ENCODE measurements at regions not wholly inside any gene's neighbourhood (a gene's known extent, or its start where the extent isn't known, plus 50 kb on each side); places are given as distances from the start of the nearest gene placed in this dataset.

DNA sequence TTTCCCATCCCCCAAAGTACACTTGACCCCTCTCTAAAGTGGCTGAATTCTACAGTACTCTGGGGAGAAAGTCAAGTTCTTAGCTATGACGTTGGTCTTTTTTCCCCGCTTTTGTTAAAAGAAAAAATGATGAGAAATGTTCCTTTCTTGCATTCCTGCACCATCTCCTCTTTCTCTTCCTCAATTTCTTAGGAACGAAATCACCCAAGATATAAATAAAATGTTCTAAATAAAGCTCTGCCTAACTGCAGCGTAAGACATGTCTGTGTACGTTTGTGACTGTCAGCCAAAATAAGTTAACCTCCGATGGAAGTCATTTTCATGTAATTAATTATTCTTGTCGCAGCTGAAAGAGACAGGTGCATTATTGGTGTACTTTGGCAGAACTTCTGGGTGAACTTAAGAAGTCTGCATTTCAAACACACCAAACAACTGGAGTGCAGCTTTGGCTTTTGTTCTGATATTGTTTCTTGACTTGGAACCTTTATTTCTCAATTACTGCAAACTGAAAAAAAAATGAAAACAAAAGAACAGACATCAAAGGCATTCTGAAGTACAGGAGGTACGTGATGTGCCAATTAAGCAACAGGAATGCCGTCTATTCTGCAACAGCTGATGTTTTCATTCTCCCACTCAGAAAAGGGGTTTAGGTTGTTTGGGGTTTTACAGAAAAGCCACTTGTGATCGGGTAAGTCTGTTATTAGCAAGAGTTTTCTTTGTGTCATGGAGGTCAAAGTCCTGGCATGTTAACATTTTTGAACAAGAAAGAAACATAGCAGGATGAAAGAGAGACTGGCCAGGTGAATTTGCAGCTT lies 82.4 kb upstream of the SDK1 start:
- FAIRE-seq (no peak), DNase-seq (ENCODE audit: insufficient read length, low spot score) (no peak)

DNA sequence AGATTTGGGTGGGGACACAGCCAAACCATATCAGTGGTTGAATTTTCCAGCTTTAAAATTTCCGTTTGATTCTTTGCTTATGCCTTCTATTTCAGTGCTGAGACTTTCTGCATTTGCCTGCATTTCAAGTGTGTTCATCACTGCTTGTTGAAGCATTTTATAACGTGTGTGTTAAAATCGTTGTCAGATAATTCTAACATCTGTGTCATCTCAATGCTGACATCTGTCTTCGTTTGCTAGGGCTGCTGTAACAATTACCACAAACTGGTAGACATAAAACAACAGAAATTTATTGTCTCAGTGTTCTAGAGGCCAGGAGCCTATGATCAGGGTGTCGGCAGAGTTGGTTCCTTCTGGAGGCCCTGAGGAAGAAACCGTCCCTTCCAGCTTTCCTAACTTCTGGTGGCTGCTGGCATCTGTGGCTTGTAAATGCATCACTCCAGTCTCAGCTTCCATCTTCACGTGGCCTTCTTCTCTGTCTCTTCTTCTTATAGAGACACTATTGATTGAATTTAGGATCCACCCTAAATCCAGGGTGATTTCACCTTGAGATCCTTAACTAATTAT lies 71.1 kb upstream of the SDK1 start:
- no peak for FAIRE-seq

DNA sequence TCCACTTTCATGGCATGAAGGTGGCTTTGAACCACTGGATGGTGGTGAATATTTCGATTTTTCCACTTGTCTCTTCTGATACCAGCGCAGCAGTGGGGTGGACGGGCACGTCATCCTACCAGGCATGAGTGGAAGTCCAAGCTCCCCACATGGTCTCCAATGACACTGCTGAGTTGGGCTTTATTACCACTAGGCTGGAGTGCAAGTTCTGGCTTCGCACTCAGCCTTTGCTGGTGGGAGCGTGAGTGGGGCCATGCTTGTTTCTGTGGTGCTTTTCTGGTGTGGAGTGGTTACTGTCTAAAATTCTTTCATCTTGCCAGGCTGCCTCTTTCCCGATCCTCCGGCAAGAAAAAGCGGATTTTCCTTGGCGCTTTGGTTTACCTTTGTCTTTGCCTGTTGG lies 70.1 kb upstream of the SDK1 start:
- DNase-seq (ENCODE audit: insufficient read length, low spot score): no peak
- no peak for FAIRE-seq

More for the DNA sequence above, 71.1 kb upstream of the SDK1 start:
- DNase-seq (ENCODE audit: insufficient read length, low spot score): no peak

DNA sequence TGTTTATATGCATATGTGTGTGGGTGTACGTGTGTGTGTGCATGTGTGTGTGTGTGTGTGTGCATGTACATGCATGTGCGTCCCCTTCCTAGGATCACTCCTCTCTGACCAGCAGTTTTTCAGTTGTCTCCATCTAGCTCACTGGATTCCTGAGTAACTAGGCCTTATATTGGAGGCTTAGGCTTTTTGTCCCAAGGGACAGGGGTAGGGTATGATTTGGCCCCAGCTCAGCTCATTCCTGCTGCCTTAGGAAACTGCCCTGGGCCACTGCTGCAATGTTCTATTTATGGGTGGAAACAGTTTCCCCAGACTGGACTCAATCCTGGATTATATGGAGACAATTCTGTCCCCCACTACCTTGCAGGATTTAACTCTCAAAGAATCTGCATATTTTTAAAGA lies 68.8 kb upstream of the SDK1 start:
- FAIRE-seq: no peak
- DNase-seq (ENCODE audit: insufficient read length, low spot score): no peak

DNA sequence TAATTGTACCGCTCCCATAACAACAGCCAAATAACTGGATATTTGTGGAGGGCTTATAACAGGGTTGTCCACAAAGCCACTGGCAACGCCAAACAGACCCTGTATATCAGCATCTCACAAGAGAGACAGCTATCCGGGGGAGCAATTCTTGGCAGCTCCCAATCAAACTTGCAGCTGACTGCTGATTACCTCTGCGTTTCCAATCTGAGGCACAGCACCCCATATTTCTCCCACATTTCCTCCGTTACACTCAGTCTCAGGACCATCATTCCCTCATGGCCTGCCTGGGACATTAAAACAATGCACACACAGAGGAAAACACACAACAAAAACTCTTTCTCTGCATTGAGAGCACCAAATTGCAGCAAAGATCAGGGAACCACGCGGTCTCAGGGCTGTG lies 67.8 kb upstream of the SDK1 start:
- DNase-seq (ENCODE audit: insufficient read length, low spot score): no peak
- no peak for FAIRE-seq

DNA sequence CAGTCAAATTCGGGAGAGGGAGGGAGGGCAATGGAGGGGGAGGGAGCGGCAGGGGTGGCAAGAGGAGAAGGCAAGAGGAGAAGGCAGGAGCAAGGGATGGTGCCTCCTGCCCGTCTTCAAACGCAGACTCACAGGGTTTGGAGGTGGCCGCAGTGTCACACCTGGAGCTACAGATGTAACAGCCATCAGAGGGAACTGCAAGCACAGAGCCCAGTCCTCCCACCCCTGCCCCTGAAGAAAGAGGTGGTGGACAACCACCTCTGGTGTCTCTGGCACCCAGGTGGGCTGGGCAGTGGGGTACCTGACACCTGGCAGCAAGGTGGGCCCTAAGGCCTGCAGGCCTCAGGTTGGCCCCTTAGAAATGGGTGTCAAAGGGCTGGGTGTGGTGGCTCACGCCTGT lies 67.0 kb upstream of the SDK1 start:
- no peak for FAIRE-seq
- DNase-seq (ENCODE audit: insufficient read length, low spot score): no peak

DNA sequence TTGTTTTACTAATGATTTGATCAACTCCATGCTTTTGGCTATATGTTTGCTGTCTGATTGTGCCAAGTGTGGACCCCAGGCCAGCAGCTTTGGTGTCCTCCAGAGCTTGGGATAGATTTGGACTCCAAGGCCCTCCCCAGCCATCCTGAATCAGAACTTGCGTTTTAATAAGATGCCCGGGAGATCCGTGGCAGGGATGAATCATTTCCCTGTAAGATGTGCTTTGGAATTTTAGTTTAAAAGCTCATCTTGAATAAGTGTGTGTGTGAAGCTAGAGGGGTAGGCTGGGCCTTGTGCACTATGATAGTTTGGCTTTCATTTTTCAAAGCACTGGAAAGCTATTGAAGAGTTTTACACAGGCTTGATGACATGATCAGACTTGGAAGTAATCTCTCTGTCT lies 66.2 kb upstream of the SDK1 start:
- DNase-seq (ENCODE audit: insufficient read length, low spot score) (no peak), FAIRE-seq (no peak)

DNA sequence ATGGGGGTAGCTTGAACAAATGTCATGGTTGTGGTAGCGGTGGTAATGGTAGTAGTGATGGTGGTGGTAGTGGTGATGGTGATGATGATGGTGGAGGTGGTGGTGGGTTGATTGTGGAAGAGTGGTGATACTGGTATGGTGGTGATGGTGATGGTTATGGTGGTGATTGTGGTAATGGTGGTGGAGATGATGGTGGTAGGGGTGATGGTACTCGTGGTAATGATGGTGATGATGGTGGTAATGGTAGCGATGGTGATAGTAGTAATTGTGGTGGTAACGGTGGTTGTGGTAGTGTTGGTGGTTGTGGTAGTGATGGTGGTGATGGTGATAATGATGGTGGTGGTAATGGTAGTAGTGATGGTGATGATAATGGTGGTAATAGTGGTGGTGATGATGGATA lies 65.7 kb upstream of the SDK1 start:
- DNase-seq (ENCODE audit: insufficient read length, low spot score) (no peak), FAIRE-seq (no peak)

DNA sequence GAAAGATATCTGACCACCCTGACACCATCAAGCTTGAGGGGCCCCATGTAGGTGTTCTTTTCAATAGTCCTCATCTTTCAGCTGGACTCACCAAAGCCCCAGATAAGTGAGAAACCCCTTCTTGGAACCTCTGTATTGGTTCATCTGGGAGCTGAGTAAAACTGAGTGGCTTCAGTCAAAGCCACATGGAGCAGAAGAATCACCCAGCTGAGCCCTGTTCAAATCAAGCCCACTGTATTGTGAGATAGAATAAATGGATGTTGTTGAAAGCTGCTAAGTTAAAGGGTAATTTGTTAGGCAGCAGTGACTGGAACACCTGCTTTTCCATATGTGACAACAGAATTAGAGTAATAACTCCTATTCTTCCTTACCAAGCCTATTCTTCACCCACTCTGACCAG lies 64.8 kb upstream of the SDK1 start:
- FAIRE-seq: no peak
- DNase-seq (ENCODE audit: insufficient read length, low spot score): no peak

DNA sequence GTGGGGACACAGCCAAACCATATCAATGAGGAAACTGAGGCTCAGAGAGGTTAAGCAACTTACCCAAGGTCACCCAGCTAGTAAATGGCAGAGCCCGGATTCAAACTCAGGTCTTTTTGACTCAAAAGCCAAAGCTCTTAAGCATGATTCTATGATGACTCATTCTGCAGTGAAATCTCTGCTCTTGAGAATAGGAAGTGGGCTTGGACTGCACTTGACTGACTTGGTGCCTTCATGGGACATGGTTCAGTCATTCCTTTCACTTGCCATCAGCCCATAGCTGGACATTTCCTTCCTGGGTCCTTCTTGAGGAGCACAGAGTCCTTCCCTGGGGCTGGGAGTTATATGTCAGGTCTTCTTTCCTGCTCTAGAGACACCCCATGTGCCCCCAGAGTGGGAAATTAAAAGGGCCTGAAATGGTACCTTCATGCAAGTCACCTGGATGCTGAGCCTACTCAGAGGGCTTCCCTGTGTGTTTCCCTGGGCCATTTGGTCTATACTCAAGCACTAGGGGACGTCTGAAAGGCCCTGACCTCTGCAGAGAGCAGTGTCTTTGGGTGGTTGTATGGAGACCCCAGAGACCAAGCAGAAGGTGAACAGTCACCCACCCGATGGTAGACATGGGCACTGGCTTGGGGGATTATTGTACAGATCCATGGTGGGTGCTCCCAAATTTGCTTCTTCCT lies 62.4 kb upstream of the SDK1 start:
- FAIRE-seq (no peak), DNase-seq (ENCODE audit: insufficient read length, low spot score) (no peak)

DNA sequence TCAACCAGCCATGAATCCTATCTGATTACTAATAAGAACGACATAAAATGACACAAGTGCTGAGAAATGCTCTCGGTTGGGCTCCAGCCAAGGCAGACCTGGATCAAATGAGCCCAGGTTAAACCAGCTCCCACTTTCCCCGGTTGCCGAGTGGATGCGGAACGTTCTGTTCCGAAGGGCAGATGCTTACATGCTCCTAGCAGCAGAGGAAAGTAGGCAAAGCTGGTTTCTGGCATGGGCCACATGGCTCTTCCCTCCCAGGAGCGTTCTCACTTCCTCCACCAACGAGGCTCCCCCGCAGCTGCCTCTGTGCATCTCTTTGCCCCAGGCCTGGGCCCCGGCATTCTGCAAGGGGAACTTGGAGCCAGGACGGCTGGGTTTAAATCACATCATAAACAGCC lies 61.8 kb upstream of the SDK1 start:
- DNase-seq (ENCODE audit: insufficient read length, low spot score): no peak
- no peak for FAIRE-seq

DNA sequence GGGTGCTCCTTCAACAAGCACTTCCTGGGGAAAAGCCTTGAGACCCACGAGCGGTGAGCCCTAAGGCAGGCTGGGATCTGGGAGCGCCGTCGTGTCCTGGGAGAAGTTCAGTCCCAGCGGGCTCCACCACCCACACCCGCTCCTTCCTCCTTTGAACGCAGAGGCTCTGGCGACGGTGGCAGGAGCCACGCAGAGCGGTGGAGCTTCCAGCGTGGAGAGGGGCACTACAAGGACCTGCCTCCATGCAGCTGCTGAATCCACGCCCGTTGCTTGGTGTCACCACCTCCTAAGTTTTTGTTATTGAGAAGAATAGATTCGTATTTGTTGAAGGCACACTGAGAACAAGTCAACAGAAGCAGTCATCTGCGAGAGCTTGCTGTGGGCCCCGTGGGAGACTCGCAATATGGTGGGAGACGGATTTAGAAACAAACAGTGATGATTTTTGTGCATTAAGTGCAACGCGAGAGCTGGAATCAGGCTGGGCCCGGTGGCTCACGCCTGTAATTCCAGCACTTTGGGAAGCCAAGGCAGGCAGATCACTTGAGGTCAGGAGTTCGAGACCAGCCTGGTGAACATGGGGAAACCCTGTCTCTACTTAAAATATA lies 60.1 kb upstream of the SDK1 start:
- DNase-seq (ENCODE audit: insufficient read length, low spot score) (no peak), FAIRE-seq (no peak)

DNA sequence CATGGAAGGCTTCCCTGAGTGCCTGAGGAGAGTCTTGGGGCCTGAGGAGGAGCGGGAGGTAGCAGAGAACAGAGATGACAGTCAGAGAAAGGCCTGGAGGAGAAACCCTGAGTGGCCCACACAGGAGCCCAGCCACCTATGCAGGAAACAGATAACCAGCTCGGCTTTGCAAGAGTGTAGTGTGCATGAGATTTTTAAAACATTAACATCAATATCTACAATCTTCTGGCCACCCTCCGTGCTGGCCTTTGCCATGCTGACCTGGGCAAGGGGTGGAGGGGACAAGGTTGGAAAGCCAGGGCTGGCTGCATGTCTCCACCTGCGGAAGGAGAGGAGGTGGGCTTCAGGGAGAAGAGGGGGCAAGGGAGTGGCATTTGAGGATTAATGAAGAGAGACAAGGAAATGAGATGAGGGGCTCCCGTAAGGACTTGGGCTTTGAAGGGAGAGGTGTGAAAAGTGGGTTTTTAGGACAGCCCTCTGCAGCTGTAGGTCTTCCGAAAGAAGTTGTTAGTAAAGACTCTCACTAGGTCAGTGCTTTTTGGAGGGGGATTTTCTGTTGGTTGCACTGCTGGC lies 59.3 kb upstream of the SDK1 start:
- no peak for FAIRE-seq
- DNase-seq (ENCODE audit: insufficient read length, low spot score): no peak

DNA sequence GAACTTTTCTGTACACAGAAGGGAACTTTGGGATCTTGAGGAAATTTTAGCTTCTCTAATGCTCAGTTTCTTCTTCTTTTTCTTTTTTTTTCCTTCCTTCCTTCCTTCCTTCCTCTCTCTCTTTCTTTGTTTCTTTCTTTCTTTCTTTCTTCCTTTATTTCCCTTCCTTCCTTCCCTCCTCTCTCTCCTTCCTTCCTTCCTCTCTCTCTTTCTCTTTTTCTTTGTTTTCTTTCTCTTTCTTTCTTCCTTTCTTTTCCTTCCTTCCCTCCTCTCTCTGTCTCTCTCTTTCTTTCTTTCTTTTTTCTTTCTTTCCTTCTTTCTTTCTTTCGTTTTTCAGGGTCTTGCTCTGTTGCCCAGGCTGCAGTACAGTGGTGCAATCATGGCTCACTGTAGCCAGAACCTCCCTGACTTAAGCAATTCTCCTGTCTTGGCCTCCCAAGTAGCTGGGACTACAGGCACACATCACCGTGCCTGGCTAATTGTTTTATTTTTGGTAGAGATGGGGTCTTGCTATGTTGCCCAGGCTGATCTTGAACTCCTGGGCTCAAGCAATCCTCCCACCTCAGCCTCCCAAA lies 58.6 kb upstream of the SDK1 start:
- no peak for FAIRE-seq
- DNase-seq (ENCODE audit: insufficient read length, low spot score): no peak

DNA sequence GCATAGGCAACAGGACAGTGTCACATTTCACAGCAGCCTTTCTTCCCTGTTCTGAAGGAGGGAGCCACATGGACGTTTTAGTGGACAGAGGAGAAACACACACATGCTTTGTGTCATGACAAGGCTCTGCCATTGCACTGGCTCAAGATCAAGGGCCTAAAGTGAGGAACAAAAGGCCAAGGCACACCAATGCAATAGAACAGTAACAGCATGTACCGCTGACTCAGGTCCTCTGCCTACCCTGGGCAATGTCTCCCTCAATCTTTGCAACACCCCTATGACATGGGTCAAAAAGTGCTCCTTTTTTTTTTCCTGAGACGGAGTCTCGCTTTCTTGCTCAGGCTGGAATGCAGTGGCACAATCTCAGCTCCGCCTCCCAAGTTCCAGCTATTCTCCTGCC lies 57.8 kb upstream of the SDK1 start:
- DNase-seq (ENCODE audit: insufficient read length, low spot score): no peak
- no peak for FAIRE-seq

DNA sequence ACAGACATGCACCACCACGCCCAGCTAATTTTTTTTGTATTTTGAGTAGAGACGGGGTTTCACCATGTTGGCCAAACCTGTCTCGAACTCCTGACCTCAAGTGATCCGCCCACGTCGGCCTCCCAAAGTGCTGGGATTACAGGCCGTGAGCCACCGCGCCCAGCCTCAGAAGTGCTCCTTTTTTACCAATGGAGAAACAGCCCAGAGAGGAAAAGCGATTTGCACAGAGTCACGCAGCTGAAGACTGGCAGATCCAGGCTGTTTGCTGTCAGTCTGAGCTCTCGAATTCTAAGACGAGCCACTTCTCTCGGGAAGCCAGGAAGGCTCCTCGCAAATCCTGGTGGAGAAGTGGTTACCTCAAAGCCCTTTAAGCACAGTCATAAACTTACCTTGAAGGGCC lies 57.4 kb upstream of the SDK1 start:
- no peak for FAIRE-seq
- no peak for DNase-seq (ENCODE audit: insufficient read length, low spot score)

DNA sequence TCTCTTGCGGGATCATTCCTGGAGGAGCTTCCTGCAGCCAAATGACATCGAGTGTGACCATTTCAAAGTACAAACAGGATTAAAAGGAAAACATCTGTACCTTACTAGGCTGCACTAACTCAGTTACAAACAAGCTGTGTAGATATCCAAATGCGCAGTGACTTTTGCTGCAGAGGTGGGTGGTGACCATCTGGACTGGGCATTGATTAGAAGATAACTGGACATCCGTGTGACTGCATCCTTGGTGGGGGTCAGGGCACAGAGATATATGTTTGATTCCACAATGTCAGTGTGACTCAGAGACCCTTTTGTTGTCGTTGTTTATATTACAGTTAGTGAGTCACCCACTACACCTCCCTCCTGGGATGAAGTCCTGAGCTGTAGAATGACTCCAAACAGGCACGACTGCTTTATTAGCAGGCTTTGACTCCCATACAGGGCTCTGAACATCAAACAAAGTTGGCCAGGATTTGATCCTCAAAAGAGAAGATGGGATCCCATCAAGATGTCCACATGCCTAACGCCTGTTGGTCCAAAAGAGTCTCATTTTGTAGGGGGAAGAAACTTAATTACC lies 56.7 kb upstream of the SDK1 start:
- FAIRE-seq: no peak
- DNase-seq (ENCODE audit: insufficient read length, low spot score): no peak

DNA sequence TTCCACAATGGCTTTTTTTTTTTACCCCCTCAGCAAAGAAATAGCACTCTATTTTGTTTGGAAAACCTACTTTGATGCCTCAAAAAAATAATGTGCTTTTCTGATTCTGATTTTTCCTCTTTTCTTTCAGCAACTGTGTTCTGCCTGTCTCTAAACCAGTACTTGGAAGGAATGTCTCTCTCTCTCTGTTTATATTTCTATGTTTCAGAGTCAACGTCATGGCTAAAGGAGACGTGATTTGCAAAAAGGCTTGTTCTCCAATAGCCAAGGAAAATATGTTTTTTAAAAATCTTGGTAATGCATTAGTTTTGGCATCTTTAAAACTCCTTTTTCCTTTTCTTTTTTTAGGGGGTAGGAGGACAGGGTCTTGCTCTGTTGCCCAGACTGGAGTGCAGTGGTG lies 56.0 kb upstream of the SDK1 start:
- no peak for DNase-seq (ENCODE audit: insufficient read length, low spot score)
- FAIRE-seq: no peak

DNA sequence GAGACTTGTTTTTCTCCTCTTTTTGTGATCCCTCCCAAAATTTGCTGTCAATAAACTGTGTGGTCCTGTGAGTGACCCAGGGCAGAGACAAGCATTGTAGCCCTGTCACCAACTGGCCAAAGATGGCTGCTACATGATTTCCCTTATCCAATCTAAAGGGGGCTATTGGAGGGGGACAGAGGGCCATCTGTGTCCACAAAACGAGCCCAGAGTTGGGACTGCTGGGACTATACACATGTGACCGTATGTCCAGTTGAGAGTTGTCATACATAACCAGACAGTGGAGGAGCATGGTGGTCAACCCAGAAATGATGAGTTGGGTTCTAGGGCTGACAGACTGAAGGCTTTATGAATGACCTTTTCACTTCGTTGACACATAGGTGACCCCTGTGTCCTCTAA lies 55.3 kb upstream of the SDK1 start:
- FAIRE-seq (no peak), DNase-seq (ENCODE audit: insufficient read length, low spot score) (no peak)

DNA sequence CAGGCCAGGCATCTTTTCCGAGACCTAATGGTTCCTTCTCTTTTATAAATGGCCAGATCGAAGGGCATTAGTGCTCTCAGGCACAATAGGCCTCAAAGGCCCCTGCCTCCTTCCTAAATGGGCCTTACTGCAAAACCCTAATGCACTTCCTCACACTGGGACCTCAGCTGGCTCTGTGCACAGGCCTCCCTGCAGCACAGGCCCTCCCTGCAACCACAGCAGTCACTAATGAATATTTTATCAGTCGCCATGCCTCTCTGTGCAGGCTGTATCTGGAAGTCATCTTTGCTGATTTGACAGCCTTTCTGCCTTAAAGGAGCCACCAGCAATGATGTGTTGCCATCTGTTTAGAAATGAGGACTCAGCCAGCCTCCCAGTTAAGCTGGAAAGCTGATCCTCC lies 54.9 kb upstream of the SDK1 start:
- FAIRE-seq (no peak), DNase-seq (ENCODE audit: insufficient read length, low spot score) (no peak)

DNA sequence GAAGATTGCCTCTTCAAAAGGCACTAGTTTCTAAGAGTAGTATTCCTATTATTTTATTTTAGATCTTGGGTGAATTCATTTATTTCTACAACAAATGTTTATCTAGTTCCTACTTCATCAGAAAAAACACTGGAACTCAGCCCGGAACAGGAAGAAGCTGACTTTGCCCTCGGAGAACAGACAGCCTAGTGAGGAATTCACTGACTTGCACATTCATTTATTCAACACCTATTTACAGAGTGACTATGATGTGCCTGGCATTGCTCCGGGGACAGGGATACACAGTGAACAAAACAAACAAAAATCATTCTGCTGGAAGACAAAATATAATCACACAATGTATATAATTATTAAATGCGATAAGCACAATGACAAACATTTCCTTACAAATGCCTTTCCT lies 54.4 kb upstream of the SDK1 start:
- FAIRE-seq (no peak), DNase-seq (ENCODE audit: insufficient read length, low spot score) (no peak)
